Stimulated activated CD8-positive, alpha-beta memory T cell treated with anti-CD3 and anti-CD28 coated beads, Interleukin-4, amount 100 ng/mL, for 24 hours (primary cell): ENCODE measurements at regions not wholly inside any gene's neighbourhood (a gene's known extent, or its start where the extent isn't known, plus 50 kb on each side); places are given as distances from the start of the nearest gene placed in this dataset.
"Not testable (repeated sequence)": the region's sequence is repeated elsewhere in the genome, so short reads cannot be mapped to it uniquely, and the experiment has no call there.

ENCODE experiments used
- DNase-seq: peaks from one replicate; pipeline ENCODE4 v3.0.0-alpha.2; 2020; ENCODE audit warnings: low read depth

DNA sequence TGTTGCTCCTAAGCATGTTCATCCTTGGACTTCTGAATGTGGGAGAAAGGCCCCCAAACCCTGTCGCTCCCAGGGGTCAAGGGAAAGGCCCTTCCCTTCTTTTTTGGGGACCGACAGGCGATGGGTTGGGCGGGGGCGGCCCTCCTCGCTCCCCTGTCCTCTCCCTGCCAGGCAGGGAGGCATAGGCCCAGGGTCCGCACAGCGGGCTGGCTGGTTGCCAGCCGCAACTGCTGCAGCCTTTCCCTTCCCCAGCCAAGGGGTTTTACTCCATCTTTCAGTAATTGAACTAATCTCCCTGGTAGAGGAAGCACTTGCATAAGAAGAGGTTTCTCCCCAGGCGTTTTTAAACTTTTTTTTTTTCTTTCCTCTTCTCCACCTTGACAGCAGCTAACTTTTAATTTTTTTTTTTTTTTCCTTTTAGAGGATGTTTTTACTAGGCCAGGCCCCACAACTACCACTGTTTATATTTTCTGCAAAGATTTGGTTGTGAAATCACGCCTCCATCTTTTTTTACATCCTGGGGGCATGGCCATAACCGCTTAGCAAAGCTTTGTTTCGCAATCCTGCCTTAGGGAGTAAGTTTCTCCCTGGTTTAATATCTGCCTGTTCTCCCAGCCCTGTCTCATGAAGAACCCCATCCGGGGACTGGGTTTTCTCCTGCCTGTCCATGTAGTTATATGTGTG lies 216.9 kb upstream of the ZNF608 start:
- DNase-seq: no peak

DNA sequence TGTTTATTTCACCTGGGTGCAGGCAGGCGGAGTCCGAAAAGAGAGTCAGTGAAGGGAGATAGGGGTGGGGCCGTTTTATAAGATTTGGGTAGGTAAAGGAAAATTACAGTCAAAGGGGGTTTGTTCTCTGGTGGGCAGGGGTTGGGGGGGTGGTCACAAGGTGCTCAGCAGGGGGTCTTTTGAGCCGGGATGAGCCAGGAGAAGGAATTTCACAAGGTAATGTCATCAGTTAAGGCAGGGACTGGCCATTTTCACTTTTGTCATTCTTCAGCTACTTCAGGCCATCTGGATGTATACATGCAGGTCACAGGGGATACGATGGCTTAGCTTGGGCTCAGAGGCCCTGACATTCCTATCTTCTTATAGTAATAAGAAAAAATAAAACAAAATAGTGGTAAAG lies 220.3 kb upstream of the ZNF608 start:
- DNase-seq: not testable (repeated sequence)

DNA sequence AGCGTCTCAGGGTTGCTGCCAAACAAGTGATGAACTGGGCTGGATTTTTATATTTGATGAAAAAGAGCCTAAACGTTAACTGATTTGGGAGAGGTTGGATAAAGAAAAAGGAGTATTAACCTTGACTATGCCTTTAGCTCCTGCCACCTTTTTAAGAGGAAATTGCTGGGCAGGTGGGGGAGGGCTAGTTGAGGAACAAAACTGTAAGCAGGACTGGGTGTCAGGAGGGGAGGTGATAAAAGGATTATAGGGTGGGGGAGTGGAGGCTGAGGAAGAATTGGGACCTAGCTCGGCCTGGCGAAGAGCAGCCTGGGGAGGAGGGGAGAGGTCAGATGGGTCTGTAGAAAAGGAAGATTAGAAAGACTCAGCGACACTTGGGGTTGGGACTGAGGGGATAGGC lies 223.9 kb upstream of the ZNF608 start:
- not testable (repeated sequence) for DNase-seq

DNA sequence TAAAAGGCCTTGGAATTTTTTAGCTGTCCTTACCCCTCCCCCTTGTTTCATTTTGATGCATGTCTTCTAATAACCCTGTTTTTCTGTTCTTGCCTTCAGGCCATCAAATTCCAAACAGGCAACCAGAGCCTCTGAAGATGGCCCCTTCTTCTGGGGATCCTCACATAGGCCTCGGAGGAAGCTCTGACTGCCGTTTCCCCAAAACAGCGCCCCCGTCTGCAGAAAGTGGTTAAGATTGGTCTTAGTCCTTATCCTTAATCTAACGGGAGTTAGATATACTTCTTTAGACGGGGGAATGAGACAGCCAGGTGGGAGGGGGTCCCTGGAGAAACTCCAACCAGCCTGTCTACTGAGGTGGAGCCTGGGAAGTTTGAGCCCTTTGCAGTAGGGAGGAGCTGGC lies 226.3 kb upstream of the ZNF608 start:
- no peak for DNase-seq

DNA sequence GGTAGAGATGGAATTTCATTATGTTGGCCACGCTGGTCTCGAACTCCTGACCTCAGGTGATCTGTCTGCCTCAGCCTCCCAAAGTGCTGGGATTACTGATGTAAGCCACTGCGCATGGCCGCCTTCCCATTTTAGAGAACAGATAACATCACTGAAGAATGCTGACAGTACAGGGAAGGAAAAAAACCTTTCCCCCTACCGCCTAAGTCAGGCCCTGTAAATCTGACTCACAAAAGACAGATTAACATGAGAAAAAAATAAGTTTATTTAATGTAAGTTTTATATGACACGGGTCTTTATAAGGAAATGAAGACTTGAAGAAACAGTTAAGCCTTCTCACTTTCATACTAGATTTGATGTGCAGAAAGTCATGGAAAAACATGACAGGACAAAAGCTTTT lies 227.2 kb upstream of the ZNF608 start:
- no peak for DNase-seq

DNA sequence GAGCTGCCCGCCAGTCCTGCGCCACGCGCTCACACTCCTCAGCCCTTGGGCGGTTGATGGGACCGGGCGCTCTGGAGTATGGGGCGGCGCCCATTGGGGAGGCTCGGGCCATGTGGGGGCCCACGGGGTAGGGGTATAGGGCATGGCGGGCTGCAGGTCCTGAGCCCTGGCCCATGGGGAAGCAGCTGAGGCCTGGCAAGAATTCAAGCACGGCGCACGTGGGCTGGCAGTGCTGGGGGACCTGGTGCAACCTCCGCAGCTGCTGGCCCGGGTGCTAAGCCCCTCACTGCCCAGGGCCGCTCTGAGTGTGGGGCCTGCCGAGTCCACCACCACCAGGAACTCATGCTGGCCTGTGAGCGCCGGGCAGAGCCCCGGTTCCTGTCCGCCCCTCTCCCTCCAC lies 229.6 kb upstream of the ZNF608 start:
- no peak for DNase-seq

DNA sequence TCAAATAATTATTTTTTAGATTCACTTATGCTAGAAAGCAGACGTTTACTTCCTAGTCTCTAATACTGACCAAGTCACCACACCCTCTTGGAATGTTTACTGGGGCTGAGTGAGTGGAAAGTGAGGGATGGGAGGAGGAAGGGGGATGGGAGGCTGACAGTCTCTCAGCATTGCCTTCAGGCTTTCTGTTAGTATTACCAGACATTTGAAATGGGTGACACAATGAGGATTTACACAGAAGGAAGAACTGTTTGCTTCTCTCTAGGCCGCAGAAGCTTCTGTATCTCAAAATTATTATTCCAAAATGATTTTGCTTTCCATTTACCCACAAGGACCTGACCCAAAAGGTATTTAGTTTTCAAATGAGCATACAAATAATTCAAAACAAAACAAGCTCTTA lies 232.8 kb upstream of the ZNF608 start:
- DNase-seq: no peak

DNA sequence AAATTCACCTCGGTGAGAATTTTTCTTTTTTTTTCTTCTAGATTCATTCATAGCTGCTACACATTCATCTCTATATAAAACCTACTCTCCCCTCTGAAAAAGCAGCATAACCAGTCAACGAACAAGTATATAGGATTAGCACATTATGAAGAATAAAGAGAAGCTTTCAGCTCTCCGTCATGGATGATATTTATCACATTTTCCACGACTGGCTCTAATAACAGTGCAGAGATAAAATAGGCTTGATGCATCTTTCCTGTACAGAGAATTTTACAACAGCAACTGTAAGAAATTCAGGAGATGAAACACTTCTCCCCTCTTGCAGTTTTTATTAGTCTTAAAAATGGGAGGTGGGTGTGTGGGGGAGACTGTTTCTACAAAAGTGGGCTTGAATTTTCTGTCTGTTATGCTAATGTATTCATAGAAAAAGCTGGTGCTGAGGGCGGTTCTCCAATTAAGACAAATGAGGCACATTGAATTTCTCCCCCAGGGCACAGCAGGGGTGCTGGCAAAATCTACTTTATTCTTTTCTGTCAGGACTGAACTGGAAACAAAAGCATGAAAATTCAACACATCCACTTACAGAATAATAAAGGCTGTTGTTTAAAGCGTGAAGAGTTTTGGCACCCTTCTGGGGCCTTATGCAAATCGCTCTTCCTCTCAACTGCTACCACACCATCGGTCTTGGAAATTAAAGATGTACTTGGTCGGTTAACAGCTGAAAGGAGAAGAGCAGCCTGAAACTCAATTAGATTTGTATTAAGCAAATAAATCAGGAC lies 233.9 kb upstream of the ZNF608 start:
- DNase-seq: no peak

DNA sequence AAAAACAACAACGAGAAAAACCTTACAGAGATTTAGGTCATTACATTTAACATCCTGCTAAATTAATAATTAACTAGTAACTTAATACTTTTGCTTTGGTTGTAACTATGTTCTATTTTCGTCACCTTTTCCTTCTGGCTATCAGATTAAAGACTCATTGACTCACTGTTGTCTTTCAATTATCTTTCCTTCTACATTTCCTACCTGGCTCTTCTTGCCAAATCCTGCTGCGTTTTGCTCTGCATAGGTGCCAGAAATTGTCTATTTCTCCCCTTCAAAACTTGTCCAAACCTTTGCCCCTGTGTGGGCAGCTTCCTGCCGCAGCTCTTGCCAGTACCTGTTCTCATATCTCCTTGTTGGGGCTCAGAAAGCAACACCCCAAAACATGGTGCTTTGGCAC lies 235.5 kb upstream of the ZNF608 start:
- no peak for DNase-seq

DNA sequence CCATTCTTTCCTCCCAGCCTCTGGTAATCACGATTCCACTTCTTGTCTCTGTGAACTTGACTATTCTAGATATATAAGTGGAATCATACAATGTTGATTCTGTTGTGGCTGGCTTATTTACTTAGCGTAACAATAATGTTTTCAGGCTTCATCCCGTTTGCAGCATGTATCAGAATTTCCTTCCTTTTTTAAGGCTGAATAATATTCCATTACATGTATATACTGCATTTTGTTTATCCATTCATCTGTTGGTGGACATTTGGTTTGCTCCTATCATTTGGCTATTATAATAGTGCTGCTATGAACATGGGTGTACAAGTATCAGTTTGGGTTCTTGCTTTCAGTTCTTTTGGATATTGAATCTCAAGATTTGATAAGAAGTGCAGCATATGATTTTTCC lies 239.7 kb upstream of the ZNF608 start:
- DNase-seq: no peak

DNA sequence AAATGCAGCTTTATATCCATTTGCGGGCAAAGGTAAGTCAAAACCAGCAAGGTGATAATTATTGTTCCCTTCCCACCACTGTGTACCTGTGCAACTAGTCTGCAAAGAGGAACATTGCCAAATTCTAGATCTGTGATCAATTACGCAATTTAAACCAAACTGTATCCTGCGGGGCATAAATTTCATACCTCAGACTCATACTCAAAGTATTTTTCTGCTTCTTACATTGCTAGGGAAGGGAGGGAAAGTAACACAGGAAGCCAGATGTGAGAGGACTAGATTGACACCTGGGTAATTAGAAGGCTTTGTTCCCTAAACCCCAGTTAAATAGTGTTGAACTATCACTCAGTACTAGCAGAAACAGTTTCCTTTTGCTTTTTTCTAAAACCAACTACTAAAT lies 240.2 kb upstream of the ZNF608 start:
- no peak for DNase-seq

DNA sequence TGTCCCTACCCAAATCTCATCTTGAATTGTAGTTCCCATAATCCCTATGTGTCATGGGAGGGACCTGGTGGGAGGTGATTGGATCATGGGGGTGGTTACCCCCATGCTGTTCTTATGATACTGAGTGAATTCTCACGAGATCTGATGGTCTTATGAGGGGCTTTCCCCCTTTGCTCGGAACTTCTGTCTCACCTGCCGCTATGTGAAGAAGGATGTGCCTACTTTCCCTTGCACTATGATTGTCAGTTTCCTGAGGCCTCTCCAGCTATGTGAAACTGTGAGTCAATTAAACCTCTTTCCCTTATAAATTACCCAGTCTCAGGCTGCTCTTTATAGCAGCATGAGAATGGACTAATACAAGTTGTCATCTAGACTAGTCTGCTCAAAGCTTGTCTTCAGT lies 241.3 kb upstream of the ZNF608 start:
- DNase-seq: not testable (repeated sequence)

DNA sequence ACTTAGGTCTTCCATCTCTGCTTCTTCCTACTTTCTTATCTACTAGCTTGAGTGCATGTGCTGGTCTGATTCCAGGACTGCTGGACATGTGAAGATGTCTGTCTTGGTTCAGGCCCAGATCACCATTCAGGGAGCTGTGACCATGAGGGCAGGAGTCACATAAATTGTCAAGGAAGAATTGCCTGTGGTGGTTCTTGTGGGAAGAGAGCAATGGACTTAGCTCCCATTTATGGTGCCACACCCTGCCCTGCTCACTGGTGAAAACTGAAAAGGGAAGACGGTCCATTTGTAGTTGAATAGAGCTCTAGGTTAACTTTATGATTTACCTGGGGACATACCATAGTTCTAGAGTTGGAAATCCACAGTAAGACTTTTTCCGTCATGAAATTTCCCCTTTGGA lies 244.3 kb upstream of the ZNF608 start:
- no peak for DNase-seq

DNA sequence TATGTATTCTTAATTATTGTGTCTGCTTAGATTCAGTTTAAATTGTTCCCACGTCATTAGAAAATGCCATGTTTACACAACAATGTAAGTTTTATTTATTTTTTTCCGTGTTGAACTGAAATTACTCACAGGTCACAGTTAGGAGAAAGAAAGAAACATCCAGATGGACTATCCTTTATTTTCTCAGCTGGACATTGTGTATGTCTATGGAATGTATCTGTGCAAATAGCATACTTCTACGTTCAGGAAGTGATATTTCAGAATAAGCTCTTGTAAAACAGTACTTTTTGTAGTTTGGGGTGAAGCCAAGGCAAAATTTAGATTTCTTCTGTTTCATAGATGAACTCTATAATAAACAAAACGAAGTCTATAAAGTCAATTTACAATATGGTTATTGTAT lies 249.0 kb upstream of the ZNF608 start:
- DNase-seq: no peak

DNA sequence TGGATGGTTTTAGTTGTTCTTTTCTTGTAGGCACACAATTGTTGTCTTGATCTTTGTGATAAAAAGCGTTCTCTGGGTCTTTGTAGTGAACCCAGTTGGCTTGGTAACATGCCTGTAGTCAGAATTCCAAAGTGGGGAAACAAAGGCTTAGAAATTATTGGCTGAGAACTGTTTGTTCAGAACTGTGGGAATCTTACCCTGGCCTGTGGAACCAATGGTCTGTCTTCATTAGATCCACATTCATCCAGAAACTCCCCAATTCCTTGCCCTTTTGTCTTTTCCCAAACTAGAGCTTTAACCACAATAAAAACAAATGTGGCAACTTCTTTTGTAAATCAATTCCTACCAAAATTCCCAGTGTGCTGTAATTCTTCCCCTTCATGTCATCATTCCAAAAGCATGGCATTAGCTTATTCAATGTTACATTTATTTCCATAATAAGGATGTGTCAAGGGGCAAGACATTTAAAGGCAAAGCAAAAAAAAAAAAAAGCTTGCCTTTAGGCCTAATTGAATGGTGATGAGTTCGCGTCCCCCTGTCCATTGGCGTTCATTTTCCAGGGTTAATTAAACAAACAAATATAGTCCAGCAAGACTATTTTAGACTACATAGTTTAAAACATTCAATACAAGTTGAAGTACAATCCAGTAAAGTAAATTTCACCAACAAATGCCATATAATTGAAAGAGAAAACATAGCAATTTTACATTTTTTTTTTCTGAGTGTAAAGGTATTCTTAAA lies 249.8 kb upstream of the ZNF608 start:
- no peak for DNase-seq

DNA sequence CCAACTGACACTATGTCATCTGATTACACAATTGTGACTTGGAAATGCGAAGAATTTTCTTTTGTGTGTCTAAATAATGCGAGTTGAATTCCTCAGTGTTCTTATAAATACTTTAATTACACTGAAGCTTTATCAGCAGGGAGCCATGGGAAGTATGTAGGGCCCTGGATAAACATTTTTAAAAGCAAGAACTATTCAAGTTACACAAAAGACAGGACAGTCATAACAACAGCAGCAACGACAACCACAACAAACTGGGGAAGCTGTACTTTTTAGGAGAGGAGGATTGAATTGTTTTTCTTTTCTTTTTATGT lies 250.3 kb upstream of the ZNF608 start:
- no peak for DNase-seq

DNA sequence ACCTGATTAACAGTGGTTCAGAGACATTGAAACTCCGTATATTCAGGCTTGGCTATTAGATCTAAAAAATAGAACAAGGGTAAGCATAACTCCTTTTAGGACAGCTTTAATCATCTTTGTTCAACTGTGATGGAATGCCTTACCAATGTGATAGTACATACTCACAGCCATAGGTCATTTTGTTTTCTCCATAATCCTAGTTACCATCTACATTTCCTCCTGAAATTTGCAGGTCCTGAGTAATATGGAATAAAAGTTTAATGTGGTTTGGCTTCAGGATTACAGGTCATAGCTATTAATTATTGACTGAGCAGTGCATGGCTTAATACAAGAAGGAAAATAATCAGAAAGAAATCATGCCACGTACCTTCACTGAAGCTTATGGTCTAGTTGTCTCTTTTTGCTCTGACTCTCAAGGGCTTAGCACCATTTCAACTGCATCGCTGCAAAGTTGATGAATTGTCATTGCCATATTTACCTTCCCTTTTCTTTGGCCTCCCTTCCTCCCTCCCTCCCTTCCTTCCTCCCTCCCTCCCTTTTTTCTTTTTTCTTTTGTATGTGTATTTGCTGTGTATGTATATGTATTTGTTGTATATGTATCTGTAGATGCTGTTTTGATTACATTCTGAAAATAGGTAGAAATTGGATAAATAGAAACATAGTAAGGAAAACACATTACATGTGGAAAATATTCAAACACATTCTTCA lies 250.9 kb upstream of the ZNF608 start:
- no peak for DNase-seq

DNA sequence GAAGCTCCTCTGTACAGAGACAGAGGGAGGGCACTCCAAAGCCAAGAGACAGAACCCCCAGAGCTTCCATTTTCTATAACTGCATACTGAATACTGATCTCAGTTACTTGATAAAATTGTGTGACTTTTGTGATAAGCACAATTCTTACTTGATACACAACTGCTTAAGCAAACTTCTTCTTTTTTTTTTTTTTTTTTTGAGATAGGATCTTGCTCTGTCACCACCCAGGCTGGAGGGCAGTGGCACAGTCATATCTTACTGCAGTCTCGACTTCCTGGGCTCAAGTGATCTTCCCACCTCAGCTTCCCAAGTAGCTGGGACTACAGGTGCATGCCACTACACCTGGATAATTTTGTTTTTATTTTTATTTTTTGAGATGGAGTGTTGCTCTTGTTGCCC lies 252.1 kb upstream of the ZNF608 start:
- no peak for DNase-seq

DNA sequence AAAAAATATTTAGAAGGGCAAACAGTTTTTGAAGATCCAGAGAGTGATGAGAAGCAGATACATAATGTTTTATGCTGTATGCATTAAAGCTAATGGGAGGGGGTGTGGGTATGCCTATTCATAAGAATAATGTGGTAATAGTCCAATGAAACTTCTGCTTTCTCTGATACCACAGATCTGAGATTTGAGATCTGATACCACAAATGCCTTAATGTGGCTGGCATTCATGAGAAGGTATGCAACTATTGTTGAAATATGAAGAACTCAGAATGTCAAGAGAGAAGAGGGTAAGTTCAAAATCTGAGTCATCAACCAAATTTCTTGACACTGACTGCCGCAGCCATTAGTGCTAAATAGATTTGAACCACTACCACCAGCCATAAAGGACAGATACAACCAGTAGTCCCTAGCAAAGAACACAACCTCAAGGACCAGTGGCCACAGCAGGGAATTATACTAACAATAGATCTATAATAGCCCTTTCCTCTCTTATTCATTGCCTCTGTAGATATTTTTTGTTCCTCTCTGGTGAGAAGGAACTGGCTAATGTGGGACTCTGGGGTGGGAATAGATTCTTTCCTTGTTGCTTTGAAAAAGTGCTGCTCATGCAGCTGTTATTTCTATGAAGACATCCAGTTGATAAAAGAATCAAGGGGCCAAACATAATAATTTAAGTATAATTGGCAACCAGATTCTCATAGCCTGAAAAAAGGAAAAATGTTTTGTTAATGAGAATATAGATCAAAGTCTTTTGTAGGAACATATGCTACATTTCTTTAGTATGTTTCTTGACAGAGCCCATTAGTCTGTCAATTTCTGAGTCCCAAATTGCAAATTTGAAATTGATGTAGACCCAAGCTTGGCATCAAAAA lies 256.5 kb upstream of the ZNF608 start:
- no peak for DNase-seq

DNA sequence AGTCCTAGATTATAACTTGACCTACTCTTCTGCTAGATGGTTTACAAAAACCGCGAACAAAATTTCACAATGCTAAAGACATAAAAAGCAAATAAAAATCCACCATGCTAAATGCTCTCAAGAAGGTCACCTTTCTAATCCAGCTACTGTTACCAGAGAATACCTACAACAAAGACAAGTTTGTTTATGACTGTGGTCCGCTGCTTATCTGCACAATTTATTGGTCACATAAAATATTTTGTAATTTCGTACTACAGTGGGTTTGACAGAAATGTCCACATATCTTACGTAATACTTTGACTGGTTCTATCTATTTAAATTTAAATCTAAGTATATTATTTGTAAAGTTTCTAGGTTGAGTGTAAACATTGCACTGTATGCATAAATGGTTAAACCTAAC lies 257.6 kb upstream of the ZNF608 start:
- DNase-seq: no peak

DNA sequence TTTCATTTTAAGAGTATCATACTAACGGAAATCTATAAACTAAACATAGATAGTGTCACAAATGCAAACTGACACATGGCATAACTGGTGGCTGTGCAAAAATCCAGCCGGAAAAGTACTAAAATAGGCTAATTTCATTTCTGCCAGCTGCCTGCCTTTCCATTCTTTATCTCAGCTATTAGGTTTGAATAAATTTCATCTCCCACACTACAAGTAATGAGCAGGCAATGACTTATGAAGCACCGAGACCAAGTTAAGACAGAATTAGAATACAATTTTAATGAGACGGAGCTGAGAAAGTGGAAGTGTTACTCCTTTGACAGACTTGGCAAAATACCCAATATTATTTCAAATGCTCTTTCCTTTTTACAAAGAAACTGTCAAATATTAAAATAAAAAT lies 258.8 kb upstream of the ZNF608 start:
- no peak for DNase-seq
